ENCODE measurements at regions not wholly inside any gene's neighbourhood (a gene's known extent, or its start where the extent isn't known, plus 50 kb on each side); places are given as distances from the start of the nearest gene placed in this dataset.
A peak's percentile ranks its signal among the peaks of the same experiment; 100 is the strongest.
"Not testable (repeated sequence)": the region's sequence is repeated elsewhere in the genome, so short reads cannot be mapped to it uniquely, and the experiment has no call there.

DNA sequence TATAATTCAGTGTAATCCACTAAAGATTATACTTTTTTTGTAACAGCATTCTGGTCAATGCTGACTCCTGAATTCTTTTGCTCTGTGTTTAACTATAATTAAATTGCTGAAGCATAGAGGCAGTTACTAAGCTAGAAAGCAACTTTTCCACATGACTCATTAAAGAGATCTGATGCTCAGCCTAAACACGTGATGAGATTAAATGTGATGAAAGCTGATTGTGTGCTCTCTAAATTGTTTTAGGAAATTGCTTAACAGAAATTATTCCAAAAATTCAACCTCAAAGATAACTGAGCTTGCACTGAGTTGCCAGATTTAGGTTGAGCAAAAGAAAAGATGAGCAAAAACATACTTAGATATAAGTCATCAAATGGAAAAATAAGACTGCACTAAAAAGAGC, 1033.6 kb downstream of the FAM181B start:
- DNase-seq: no peak

DNA sequence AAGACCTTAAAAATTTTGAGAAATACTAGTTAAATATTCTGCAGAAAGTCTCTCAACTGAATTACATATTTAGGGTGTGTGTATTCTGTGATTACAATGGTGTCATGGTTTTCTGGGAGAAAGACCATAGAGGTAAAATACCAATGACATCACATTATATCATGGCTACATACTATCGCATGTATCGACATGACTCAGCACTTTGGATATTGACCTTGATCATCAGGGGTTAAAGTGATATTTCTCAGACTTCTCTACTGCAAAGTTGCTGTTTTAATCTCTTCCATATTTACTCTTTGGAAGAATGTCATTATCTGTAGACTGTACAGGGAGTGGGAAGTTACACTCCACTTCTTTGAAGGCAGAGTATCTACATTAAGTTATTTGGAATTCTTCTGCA, 1046.6 kb downstream of the FAM181B start:
- no peak for DNase-seq

DNA sequence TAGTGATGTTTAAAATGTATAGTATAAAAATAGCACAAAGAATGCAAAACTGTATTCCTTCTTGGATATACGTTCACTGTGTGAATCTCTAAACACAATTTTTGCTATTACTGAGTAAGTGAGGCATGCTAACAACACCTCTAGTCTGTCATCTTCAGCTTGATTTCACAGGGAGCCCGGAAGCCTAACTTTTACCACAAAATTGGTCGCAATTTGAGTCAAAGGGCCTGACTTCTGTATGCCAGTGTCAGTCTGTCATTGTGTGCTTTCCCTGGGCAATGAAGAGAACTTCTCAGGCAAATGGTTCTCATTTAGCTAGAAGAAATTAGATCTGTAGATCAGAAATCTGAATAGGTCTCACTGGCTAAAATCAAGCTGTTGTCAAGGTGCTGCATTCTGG, 1059.5 kb downstream of the FAM181B start:
- DNase-seq: no peak

DNA sequence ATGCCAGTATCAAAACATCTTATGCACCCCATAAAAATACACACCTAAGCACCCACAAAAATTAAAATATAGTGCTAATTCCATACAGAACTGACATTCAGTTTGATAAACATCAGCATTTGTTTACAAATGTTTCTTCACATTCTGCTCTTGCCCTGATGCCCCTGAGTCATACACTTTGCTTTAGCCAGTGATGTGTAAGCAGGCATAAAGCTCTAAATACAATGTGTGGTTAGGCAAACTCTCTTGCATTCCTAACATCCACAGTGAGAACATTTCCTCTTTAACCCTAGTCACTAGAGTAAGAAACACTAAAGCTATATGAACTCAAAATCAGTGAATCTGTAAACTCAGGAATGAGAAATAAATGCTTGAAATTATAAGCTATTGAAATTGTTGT, 1060.7 kb downstream of the FAM181B start:
- DNase-seq: no peak

DNA sequence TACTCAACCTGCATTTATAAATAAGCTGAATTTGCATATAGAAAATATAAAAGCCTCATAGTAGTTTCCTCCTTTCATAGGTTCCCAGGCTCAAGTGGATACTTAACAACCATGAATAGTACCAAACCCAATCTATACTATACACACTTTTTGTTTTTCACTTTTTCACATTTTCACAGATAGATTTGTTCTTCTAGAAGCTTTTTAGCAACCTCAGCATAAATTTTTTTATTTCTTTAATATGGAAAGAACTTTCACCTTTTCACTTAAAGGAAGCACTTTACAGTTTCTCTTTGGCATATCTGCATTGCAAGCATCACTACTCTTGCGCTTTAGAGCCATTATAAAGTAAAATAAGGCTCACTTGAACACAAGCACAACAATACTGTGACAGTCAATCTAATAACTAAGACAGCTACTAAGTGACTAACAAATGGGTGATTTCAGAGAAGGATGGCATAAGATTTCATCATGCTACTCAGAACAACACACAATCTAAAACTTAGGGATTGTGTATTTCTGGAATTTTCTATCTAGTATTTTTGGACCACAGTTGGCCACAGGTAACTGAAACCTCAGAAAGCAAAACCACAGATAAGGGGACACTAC, 1063.6 kb downstream of the FAM181B start:
- no peak for DNase-seq

DNA sequence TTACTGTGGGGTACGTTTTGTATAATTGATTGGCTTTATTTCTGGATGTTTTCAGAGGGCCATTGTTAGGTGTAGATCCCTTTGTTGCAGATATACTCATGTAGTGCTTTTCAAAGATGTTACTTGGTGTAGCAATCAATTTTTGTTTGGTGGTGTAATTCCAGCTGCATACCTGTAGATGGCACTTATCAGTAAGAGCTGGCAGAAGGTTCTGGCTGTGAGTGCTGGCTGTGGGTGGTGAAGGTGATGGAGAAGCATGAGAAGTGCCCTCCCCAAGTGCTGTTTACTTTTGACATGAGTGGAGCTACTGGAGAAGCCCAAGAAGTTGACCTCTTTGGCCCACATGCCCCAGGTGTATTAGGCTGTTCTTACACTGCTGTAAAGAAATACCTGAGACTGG, 1074.9 kb downstream of the FAM181B start:
- peak in 1 of 2 donors; percentile 7 for DNase-seq

DNA sequence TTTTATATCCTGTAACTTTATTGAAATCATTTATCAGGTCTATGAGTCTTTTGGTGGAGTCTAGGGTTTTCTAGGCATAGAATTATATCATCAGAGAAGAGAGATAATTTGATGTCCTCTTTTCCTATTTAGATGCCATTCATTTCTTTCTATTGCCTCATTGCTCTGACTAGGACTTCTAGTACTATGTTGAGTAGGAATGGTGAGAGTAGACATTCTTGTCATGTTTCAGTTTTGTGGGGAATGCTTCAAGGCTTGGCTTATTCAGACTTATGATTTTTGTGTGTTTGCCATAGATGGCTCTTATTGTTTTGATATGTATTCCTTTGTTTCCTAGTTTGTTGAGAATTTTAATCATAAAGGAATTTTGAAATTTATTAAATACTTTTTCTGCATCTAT, 1078.3 kb downstream of the FAM181B start:
- DNase-seq: no peak

DNA sequence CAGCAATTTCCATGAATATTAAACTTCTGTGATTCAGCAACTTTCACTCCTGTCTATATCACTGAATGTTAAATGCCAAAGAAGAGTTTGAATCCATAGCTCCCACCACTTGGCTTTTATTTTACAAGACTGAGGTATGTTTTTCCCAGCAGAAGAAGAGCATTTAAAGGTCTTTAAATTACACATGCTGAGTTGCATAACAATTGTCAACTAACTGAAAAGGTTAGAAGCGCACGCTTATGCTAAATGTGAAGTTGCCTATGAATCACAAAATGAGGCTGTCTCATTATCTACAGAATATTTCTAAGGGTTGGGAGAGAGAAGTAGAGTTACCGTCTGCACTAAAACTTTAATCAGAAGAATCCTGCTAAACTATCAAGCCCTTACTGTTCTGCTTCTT, 1086.3 kb downstream of the FAM181B start:
- DNase-seq: no peak

DNA sequence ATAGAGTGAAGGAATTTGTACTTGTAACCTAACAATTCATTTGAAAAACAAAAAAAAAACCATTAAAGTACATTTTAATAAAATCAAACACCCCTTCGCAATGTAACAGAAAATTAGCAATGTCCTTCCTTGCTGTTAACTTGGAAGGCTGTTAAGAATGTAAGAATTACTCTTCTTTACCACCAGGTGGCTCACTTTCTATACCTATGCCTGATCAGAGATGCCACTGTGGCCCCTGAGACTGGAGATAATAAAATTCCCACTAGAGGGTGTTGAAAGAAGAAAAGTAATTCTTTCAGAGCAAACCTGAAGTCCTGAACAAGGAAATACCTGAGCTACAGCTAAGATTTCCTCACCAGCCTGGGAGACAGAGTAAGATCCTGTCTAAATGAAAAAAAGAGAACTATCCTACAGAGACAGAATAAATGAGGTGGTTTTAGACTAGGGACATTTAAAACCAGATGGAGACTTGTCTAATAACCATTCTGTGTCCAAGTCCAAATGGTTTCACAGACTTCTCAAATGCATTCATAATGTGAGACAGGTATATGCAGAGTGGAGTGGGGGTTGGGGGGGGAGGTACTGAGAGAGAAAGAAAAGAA, 1089.3 kb downstream of the FAM181B start:
- DNase-seq: peak in 1 of 2 donors; percentile 49

DNA sequence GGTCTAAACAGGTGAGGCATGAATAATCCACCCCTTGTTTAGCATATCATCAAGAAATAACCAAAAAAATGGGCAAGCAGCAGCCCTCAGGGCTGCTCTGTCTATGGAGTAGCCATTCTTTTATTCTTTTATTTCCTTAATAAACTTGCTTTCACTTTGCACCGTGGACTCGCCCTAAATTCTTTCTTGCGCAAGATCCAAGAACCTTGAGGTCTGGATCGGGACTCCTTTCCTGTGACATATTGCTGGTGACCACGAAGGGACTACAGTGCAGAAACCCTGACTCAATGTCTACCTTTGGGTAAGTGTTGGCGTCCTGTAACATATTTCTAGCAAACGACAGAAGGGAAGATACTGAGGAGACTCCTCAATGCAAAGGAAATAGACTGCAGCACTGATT, 1099.2 kb downstream of the FAM181B start:
- no peak for DNase-seq

DNA sequence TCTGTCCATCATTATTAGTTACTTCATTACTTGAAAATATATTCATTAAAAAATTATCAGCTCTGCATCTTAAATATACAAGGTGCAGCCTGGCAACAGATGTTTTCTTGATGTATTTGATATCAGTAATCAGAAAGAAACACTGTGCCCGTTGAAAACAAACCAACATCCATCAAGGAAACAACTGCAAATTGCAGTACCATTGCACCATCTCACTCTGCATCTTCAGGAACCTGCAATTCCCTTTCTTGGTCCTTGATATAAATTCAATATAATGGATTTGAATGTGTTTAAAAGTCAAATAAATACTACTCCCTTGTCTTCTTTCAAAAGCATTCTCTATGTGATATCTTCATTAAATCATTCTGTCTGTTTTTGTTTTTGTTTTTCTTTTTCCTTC, 1131.2 kb downstream of the FAM181B start:
- no peak for DNase-seq

DNA sequence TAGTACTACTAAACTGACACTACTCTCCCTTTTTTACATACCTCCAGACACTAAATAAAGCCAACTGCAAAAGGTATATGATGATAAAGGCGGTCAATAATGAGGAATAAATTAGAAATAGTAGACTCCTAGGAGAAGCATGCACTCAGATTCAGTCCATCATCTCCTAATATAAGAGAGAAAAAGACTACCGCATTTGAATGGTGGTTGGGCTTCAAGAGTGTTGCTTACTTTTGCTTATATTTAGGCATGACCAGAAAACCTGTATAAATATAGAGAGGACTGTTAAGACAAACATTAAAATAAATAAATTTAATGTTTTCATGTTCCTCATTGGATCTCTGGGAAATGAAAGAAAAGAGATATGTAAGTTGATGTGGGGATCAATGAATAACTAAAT, 1137.0 kb downstream of the FAM181B start:
- DNase-seq: no peak

DNA sequence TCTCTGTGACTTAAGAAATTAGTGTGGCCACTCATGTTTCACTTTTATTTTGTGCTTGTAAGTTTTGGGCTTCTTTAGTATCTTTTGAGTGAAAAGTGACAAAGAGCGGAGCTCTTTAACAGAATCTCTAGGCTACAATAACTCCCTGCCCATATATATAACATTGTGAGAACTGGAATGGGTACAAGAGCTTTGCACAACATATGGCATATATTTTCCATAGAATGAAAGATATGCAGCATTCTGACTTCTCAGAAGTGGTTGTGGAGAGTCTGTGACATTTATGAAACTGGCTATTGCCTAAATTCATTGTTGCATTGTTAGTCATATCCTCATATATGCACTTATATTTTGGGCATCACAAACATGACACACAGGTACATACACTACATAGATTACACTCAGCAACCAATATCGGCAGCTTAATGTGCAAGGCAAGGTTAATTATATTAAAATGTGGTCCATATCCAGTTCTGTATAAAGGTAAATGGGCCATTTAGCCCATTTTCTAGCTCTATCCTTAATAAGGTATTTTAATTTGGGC, 1148.2 kb downstream of the FAM181B start:
- DNase-seq: no peak

DNA sequence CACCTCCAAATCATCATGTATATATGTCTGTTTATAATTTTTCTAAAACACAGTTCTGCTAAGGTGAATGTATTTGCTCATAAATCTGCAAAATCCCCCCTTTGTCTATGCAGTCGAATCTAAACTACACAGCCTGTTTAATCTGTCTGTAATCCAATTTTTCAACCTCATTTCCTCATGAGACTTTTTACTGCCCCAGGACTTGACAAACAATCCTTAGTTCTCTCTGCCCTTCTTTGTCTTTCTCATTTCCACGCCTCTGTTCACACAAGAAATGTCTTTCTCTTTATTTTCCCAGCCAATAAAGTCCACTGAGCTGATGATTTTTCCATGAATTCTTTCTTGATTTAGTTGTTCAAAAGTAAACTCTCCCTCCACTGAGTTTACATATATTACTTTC, 1154.3 kb downstream of the FAM181B start:
- no peak for DNase-seq

DNA sequence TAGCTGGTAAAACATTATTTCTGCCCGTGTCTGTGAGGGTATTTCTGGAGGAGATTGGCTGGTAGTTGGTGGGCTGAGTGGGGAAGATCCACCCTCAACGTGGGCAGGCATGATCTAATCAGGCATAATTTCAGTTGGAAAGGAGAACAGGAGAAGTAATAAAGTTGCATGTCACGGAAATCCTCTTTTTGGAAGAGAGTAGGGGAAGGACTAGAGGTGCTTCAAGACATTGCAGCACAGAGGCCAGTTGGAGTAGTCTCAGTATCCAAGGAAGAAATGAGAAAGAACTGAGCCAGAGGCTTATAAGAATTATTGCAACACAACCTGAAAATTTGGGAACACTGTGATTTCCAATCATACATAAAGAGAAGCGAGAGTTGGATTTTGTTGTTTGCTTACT, 1155.1 kb downstream of the FAM181B start:
- DNase-seq: no peak

DNA sequence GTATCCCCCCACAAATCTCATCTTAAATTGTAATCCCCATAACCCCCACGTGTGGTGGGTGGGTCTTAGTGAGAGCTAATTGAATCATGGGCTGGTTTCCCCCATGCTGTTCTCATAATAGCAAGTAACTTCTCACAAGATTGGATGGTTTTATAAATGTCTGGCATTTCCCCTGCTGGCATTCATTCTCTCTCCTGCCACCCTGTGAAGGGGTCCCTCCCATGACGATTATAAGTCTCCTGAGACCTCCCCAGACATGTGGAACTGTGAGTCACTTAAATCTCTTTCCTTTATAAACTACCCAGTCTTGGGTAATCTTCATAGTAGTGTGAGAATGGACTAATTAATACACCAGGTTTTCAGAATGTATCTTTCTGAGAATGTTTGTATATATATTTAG, 1159.4 kb downstream of the FAM181B start:
- DNase-seq: no peak

DNA sequence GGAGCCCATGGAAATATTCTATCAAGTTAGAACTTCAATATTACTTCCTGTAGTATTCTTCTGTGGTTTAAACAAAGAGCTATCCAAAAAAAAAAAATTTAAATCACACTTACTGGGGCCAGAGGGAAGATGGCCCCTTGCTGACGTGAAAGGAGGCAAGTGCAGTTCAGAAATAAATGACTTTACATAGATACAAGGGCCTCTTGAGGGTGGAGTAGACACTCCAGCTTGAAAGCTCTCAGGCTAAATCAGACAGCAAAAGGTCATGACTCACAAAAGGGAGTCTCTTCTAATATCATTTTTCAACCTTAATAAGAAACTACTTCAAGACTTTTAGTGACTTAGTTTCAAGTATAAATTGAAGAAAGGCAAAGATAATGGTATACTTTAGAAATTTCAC, 1160.3 kb downstream of the FAM181B start:
- DNase-seq: no peak

DNA sequence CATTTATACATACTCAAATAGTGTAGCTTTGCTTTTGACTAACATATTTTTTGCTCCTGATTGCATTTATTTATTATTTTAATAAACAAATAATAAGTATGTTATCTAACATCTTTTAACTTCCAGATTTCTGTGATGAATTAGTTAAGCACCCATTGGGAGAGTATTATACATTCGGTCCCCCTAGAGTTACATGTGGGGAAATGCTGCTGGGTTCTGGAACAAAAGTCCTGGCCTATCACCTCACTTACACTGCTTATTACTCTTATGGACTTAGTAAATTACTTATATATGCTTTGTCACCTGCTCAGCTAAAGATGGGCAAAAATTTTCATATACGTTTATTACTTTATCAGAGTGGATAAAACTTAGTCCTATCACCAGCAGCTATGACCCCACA, 1163.0 kb downstream of the FAM181B start:
- DNase-seq: no peak

DNA sequence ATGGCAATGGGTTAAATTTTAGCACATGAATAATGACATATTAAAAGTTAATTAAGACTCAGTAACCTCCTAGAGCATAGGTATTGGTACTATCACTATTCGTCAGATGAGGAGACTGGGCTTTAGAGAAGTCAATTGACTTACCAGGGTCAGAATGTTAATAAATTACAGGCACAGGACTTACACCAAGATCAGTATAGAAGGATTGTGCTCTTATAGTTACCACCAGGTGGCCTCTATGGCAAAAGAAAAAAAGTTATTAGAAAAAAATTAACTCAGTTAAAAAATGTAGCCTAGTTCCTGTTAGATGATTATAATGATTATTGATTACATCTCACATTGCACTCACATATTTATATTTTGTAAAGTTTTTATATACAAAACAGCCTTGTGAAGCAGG, 1163.7 kb downstream of the FAM181B start:
- no peak for DNase-seq

DNA sequence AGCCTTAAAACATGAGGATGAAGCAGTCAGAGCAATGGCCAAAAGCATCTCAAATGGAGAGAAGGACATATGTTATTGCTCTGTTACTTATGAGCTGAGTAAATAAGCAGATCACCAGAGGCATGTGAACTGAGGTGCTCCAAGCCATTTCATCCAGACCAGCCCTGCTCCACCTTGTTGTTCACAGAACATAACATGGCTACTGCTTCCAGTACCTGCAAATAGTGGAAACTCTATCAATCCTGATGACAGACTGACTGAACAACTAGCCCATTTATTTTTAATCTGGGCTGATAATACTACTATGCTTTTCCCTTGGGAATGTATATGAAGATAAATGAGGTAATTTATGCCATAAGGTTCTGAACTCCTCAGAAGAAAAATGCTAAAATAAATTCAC, 1164.7 kb downstream of the FAM181B start:
- DNase-seq: no peak

DNA sequence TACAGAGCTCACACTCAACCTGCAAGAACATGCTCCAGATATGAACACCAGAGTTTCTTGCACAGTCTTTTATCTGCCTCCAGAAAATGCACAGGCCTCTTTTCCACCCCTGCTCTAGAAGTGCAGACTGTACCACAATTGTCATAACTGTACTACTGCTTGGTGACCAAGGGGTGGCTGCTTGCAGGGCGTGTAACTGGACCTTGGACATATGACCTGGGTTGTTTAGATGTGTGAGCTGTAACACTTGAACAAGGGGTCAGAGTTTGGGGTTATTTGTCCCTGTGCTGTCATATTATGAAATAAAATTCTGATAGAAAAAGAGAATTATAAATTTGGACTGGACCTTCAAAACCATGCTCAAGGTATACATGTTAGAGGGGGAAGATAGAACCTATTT, 1185.5 kb downstream of the FAM181B start:
- no peak for DNase-seq

DNA sequence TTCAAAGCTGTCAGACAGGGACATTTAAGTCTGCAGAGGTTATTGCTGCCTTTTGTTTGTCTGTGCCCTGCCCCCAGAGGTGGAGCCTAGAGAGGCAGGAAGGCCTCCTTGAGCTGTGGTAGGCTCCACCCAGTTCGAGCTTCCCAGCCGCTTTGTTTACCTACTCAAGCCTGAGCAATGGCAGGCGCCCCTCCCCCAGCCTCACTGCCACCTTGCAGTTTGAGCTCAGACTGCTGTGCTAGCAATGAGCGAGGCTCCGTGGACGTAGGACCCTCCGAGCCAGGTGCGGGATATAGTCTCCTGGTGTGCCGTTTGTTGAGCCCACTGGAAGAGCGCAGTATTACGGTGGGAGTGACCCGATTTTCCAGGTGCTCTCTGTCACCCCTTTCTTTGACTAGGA, 1193.9 kb downstream of the FAM181B start:
- not testable (repeated sequence) for DNase-seq

DNA sequence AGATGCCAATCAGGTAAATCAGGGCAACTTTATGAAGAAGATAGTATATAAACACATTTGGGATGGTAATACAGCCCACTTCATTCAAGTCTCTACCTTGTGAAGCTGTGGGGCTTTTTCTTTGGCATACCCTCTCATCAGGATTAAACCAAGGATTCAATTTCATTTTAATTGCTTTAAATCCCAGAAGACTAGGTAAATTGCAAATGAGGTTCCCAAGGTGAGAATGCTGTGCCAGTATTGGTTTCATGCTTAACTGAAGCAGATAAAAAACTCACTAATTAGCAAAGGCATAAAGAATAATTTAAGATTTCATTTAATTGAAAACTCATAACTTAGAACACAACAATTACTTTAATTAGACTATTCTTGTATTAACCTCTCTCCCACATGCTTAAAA, 1218.1 kb downstream of the FAM181B start:
- DNase-seq: no peak

DNA sequence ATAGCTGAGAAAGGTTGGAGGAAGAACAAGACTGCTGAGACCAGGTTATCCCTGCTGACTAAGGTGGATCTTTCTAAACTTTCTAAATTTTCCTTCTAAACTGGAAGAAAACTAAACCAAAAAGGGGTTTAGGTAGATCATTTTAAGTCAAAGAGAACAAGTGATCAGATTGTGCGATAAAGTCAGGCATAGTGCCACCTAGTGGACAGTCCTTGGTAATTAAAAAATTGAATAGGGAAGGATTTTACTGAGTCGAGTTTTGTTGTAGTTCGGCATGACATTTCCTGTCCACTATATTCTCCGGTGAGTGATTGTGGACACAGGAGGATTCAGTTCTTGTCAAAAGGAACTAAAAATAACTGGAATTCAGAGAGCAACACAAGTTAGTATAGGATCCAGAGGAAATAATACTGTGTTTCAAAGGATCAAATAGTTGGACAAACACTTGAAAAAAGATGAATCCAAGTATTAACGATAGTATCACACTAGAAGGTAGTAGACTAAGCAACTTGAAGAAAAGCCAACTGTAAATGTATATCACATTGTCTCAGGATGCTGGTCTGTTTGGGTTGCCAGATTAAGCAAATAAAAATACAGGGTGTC, 1236.4 kb downstream of the FAM181B start:
- DNase-seq: peak in 1 of 2 donors; percentile 10

DNA sequence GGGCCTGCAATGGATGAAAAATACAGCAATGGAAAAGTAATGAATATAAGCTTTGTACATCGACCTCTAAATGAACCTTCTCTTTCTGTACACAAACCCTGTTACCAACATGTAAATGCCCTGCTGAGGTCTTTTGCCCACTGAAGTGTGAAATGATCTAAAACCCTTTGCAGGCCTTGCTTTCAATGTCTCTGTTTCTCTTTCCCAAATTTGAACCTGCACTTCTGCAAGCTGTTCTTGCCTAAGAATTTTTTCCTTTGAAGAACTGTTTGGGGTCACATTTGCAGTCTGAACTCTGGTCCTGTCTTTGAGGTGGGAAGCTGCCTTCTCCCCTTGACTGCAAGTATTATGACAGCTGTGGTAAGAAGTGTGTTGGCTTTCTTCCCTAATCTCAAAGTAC, 1237.1 kb downstream of the FAM181B start:
- DNase-seq: no peak

Data from CD4-positive, alpha-beta T cell treated with Interferon alpha-2 for 1 hour (primary cell).